Stomach (tissue), 4 donors: ENCODE measurements at regions not wholly inside any gene's neighbourhood (a gene's known extent, or its start where the extent isn't known, plus 50 kb on each side); places are given as distances from the start of the nearest gene placed in this dataset.

Source experiments
- CTCF ChIP-seq, 7 experiments: fragments of 450-650 bp in 4 of 7; fragments of 200-600 bp in 3 of 7; sonication (generic) in 3 of 7; IDR thresholded peaks; one replicate each; pipeline ENCODE4 v1.5.1; 2016 to 2019; ENCODE audit warnings: antibody characterized with exemption in 7 of 7, control low read depth in 2 of 7, mild to moderate bottlenecking in 1 of 7
- EP300 ChIP-seq: sonication (generic); formaldehyde crosslinking; IDR thresholded peaks from one replicate; pipeline ENCODE4 v1.6.1; 2017; ENCODE audit warnings: antibody characterized with exemption
- POLR2A ChIP-seq, 4 donors: fragments of 450-650 bp; IDR thresholded peaks; one replicate each; pipeline ENCODE4 v1.6.1; 2016; ENCODE audit warnings: antibody characterized with exemption in 4 of 4, control low read depth in 2 of 4, mild to moderate bottlenecking in 1 of 4, moderate library complexity in 1 of 4

GRCh38 chr18:53907921-53908320 lies 316.5 kb downstream of the MBD2 start:
- TF ChIP-seq POLR2A (IDR thresholded peaks at IDR 0.05) (no peak), EP300 (no peak), CTCF (IDR thresholded peaks at IDR 0.05) (no peak)
